ENCODE measurements at regions not wholly inside any gene's neighbourhood (a gene's known extent, or its start where the extent isn't known, plus 50 kb on each side); places are given as distances from the start of the nearest gene placed in this dataset.

DNA sequence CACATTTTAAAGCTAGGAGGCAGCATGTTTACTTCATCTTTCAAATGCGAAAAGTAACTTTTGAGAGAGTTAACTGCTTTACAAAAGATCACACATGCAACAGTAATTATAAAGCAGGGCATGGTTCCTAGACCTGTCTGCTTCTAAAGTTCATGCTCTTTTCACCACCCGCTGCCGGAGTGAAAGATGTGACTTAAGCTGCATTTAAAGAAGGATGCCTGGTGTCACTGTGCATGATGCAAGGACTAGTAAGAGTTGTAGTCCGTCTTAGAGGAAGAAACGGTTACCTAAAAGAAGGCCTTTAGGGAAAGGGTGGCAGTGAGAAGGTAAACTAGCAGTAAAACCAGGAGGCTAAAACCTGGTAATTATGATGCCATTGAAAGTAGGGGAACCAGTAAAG lies 1689.1 kb downstream of the KCNT2 start:
- no peak overlapping the region for H3K4me3 ChIP-seq (ENCODE audit: low read depth, low read length)
- DNase-seq (ENCODE audit: low read depth) = no peak
- TF ChIP-seq CTCF (IDR thresholded peaks at IDR 0.05; ENCODE audit: insufficient read depth, low read length) = no peak

DNA sequence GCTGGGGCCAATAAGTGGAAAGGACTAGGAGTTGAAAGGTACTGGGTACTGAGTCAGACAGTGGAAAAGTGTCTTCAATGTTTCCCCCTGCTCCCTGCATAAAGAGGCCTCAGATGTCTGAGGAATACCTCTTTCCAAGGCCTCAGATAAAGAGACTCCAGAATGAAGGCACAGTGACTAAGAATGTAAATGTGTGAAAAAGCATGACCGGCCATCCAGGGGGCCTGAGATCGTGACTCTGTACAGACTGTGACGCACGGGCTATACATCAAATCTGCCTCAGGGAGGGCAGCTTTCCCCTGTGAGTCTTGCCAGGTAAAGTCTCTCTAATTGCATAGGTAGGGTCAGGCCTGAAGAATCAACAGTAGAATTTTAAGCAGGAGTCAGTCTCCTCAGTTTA lies 1690.5 kb downstream of the KCNT2 start:
- no peak for TF ChIP-seq CTCF (IDR thresholded peaks at IDR 0.05; ENCODE audit: insufficient read depth, low read length)

GRCh38 chr1:194908643-194909042 lies 1699.6 kb downstream of the KCNT2 start:
- DNase-seq (ENCODE audit: low read depth) = no peak
- TF ChIP-seq CTCF (IDR thresholded peaks at IDR 0.05; ENCODE audit: insufficient read depth, low read length) = no peak
- no peak overlapping the region for H3K4me3 ChIP-seq (ENCODE audit: low read depth, low read length)

More for the DNA sequence above, 1690.5 kb downstream of the KCNT2 start:
- no peak for DNase-seq (ENCODE audit: low read depth)
- no peak overlapping the region for H3K4me3 ChIP-seq (ENCODE audit: low read depth, low read length)

GRCh38 chr1:194903524-194903923 lies 1704.7 kb downstream of the KCNT2 start:
- DNase-seq (ENCODE audit: low read depth) = no peak
- no peak for TF ChIP-seq CTCF (IDR thresholded peaks at IDR 0.05; ENCODE audit: insufficient read depth, low read length)
- H3K4me3 ChIP-seq (ENCODE audit: low read depth, low read length) = no peak overlapping the region

GRCh38 chr1:194889310-194889709 lies 1702.9 kb upstream of the B3GALT2 start:
- no peak for DNase-seq (ENCODE audit: low read depth)
- TF ChIP-seq CTCF (IDR thresholded peaks at IDR 0.05; ENCODE audit: insufficient read depth, low read length) = no peak
- H3K4me3 ChIP-seq (ENCODE audit: low read depth, low read length) = no peak overlapping the region

GRCh38 chr1:194870860-194871259 lies 1684.4 kb upstream of the B3GALT2 start:
- no peak for DNase-seq (ENCODE audit: low read depth)
- TF ChIP-seq CTCF (IDR thresholded peaks at IDR 0.05; ENCODE audit: insufficient read depth, low read length) = no peak
- H3K4me3 ChIP-seq (ENCODE audit: low read depth, low read length) = no peak overlapping the region

DNA sequence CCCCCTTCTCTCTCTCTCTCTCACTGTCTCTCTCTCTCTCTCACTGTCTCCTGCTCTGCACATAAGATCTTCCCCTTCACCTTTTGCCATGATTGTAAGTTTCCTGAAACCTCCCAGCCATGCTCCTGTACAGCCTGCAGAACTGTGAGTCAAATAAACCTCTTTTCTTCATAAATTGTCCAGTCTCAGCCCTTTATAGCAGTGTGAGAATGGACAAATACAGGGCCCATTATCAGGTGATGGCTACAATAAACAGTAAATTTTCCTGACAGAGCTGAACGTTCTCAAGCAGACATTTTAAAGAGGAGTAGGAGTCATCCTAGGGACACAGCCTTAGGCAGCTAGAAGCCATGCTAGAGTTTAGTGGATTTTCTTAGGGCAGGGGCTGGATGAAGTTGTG lies 1679.7 kb upstream of the B3GALT2 start:
- no peak for DNase-seq (ENCODE audit: low read depth)
- H3K4me3 ChIP-seq (ENCODE audit: low read depth, low read length) = no peak overlapping the region
- TF ChIP-seq CTCF (IDR thresholded peaks at IDR 0.05; ENCODE audit: insufficient read depth, low read length) = no peak
